ENCODE measurements at regions not wholly inside any gene's neighbourhood (a gene's known extent, or its start where the extent isn't known, plus 50 kb on each side); places are given as distances from the start of the nearest gene placed in this dataset.

GRCh38 chr10:124338276-124338925, 80.3 kb downstream of the OAT start:
- H3K4me1 Mint-ChIP-seq = no peaks in the 10 kb centered on the region
- DNase-seq (ENCODE audit: low spot score) (no peak), ATAC-seq (no peak)

More at GRCh38 chr10:124338276-124338925, 80.3 kb downstream of the OAT start:
- no peak overlapping the region for H2AFZ ChIP-seq
- no peaks in the 10 kb centered on the region for H3K36me3 ChIP-seq (ENCODE audit: insufficient read depth)
- H3K4me3 Mint-ChIP-seq = no peak overlapping the region
- no peak overlapping the region for H3K4me3 ChIP-seq
- H4K20me1 ChIP-seq (replicated peaks; ENCODE audit: insufficient read depth) = no peaks in the 10 kb centered on the region
- no peak overlapping the region for H3K4me2 ChIP-seq
- H3K36me3 Mint-ChIP-seq (ENCODE audit: low read depth) = no peaks in the 10 kb centered on the region
- no peaks in the 10 kb centered on the region for H3K27me3 ChIP-seq (ENCODE audit: insufficient read depth)
- H3K9me3 Mint-ChIP-seq = no peaks in the 10 kb centered on the region; the same call in 2 of the 3 replicates
- H3K9me2 ChIP-seq (ENCODE audit: insufficient read depth) = no peaks in the 10 kb centered on the region; the same call in 1 of the 2 replicates
- no peak overlapping the region for H3K27ac Mint-ChIP-seq
- H3K4me1 ChIP-seq (ENCODE audit: insufficient read depth) = no peaks in the 10 kb centered on the region
- no peaks in the 10 kb centered on the region for H3K79me2 ChIP-seq (replicated peaks; ENCODE audit: insufficient read depth)
- TF ChIP-seq ZNF462 (CRISPR knock-in tag; IDR thresholded peaks at IDR 0.05) (no peak), NANOG (IDR thresholded peaks at IDR 0.05; ENCODE audit: borderline replicate concordance) (no peak), REST (IDR thresholded peaks at IDR 0.05; ENCODE audit: unreplicated experiment) (no peak), CTCF (conservative IDR thresholded peaks at IDR 0.05; ENCODE audit: low read depth in 2 of 2) (no peak), ZNF114 (CRISPR knock-in tag; IDR thresholded peaks at IDR 0.05) (no peak), CREB1 (CRISPR knock-in tag; IDR thresholded peaks at IDR 0.05; ENCODE audit: low read depth) (no peak), EZH2 (IDR thresholded peaks at IDR 0.05; ENCODE audit: low read depth, unreplicated experiment) (no peak), STAT1 (IDR thresholded peaks at IDR 0.05; ENCODE audit: unreplicated experiment) (no peak), ZNF331 (CRISPR knock-in tag; IDR thresholded peaks at IDR 0.05; ENCODE audit: low read depth) (no peak), POLR2AphosphoS5 (IDR thresholded peaks at IDR 0.05; ENCODE audit: low read depth) (no peak), EZH2phosphoT487 (IDR thresholded peaks at IDR 0.05; ENCODE audit: unreplicated experiment) (no peak), ETS1 (IDR thresholded peaks at IDR 0.05) (no peak), JUNB (IDR thresholded peaks at IDR 0.05; ENCODE audit: unreplicated experiment) (no peak)
- H3K27me3 Mint-ChIP-seq (ENCODE audit: insufficient read depth, low read depth, poor library complexity) = peaks cover 8% of the 10 kb centered on the region
- H3F3A ChIP-seq (replicated peaks; ENCODE audit: low read depth) = no peaks in the 10 kb centered on the region
- H3K27ac ChIP-seq (ENCODE audit: low read depth) = no peak overlapping the region
